ENCODE measurements at regions not wholly inside any gene's neighbourhood (a gene's known extent, or its start where the extent isn't known, plus 50 kb on each side); places are given as distances from the start of the nearest gene placed in this dataset.

DNA sequence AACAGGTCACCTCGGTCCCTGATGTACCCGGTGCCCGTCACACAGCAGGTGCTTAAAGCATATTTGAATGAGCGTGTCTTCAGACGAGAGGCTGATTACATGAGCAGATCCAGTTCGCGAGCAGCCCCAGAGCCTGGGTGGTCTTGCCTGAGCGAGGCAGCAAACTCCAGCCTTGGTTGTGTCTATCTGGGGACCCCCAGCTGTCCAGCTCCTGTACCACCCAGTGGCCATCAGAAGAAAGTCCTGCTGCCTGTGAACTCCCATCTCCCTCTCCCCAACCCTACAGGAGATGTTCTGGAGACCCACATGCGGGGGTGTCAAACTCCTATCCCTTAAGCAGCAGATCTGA is 174.2 kb downstream of the PHETA1 start:
- H3K9me3 ChIP-seq = no peaks in the 10 kb centered on the region
- intact Hi-C loops (cut with DNase I; ENCODE audit: low total_unique reads) = no loop called here
- no peak for DNase-seq
- H3K4me1 ChIP-seq = no peaks in the 10 kb centered on the region
- H3K27ac ChIP-seq = no peak overlapping the region
- TF ChIP-seq CTCF (IDR thresholded peaks at IDR 0.05) (no peak), POLR2A (IDR thresholded peaks at IDR 0.05) (no peak)
- peaks cover 0 to 2% of the 10 kb centered on the region in 2 donors for H3K27me3 ChIP-seq
- no peak overlapping the region for H3K4me3 ChIP-seq
- no peaks in the 10 kb centered on the region for H3K36me3 ChIP-seq

DNA sequence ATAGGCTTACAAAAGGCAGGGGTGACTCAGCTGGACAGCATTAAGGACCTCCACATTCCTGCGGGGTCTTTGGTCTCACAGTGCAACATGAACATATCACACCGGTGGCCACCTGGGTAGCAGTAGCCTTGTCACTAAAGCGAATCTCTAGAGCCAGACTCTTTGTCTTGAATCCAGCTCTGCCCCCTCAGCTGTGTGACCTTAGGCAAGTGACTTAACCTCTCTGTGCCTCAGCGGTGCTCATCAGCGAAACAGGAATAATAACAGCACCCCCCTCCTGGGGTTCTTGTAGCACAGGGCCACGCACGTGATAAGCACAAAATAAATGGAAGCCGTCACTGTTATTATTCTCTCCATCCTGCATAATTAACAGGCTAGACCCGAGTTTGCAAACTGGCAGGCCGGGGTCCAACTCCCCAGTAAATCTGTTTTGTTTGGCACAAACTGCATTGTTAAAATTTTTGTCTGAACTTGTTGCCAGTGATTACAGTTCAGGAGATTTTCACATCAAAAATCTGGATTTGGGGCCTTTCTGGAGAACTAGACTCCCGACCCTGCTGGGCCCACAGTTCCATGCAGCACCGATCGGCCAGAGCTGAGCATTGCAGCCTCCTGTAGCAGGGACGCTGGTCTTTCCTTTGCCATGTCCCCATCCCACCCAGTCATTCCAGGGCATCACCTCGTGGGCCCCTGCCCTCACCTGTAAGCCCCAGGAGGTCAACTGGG is 174.8 kb downstream of the PHETA1 start:
- Histone ChIP-seq H3K9me3 (no peaks in the 10 kb centered on the region), H3K27ac (no peak overlapping the region), H3K4me1 (no peaks in the 10 kb centered on the region), H3K4me3 (no peak overlapping the region), H3K36me3 (no peaks in the 10 kb centered on the region), H3K27me3 (peaks cover 0 to 2% of the 10 kb centered on the region in 2 donors)
- no peak for TF ChIP-seq CTCF (IDR thresholded peaks at IDR 0.05)
- no peak for TF ChIP-seq POLR2A (IDR thresholded peaks at IDR 0.05)
- intact Hi-C loops (cut with DNase I; ENCODE audit: low total_unique reads) = no loop called here
- no peak for DNase-seq

DNA sequence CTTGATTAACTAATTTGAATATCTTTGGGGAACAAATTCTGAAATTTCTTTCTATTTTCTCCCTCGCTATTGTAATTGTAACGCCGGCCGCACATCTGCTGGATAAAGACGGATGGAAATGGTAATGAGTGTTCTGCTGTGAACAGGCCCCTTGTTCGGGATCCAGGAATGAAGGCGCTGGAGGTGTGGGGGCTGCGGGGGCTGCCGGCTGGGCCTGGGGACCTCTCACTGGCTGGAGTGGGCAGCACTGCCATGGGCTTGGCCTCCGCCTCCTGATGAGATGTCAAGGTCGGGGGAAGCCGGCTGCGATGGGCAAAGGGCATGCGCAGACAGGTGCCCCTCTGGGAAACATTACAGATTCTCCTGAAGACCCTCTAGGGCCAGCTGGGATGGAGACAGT is 175.4 kb downstream of the PHETA1 start:
- no peaks in the 10 kb centered on the region for H3K36me3 ChIP-seq
- H3K4me1 ChIP-seq = no peaks in the 10 kb centered on the region
- peaks cover 0 to 2% of the 10 kb centered on the region in 2 donors for H3K27me3 ChIP-seq
- no peaks in the 10 kb centered on the region for H3K9me3 ChIP-seq
- DNase-seq = no peak
- intact Hi-C loops (cut with DNase I; ENCODE audit: low total_unique reads) = no loop called here
- no peak overlapping the region for H3K4me3 ChIP-seq
- TF ChIP-seq CTCF (IDR thresholded peaks at IDR 0.05) (no peak), POLR2A (IDR thresholded peaks at IDR 0.05) (no peak)
- no peak overlapping the region for H3K27ac ChIP-seq

- TF ChIP-seq POLR2A (IDR thresholded peaks at IDR 0.05) (no peak), CTCF (IDR thresholded peaks at IDR 0.05) (no peak)
- H3K9me3 ChIP-seq = no peaks in the 10 kb centered on the region
- no peaks in the 10 kb centered on the region for H3K36me3 ChIP-seq
- H3K4me1 ChIP-seq = no peaks in the 10 kb centered on the region
- intact Hi-C loops (cut with DNase I; ENCODE audit: low total_unique reads) = no loop called here
- no peak for DNase-seq
- no peak overlapping the region for H3K27ac ChIP-seq
- no peak overlapping the region for H3K4me3 ChIP-seq
- H3K27me3 ChIP-seq = peaks cover 0 to 2% of the 10 kb centered on the region in 2 donors
Observed at GRCh38 chr12:111193067-111193466, 175.8 kb downstream of the PHETA1 start.

- no peak overlapping the region for H3K27ac ChIP-seq
- no peaks in the 10 kb centered on the region for H3K9me3 ChIP-seq
- intact Hi-C loops (cut with DNase I; ENCODE audit: low total_unique reads) = no loop called here
- no peaks in the 10 kb centered on the region for H3K4me1 ChIP-seq
- no peak for TF ChIP-seq POLR2A (IDR thresholded peaks at IDR 0.05)
- TF ChIP-seq CTCF (IDR thresholded peaks at IDR 0.05) = no peak
- H3K27me3 ChIP-seq = peaks cover 0 to 2% of the 10 kb centered on the region in 2 donors
- no peak overlapping the region for H3K4me3 ChIP-seq
- no peak for DNase-seq
- no peaks in the 10 kb centered on the region for H3K36me3 ChIP-seq
Observed at GRCh38 chr12:111192647-111193046, 176.2 kb downstream of the PHETA1 start.

Measured in uterus (tissue), 3 donors.